NCI-H1694 (cell line): ENCODE measurements at regions not wholly inside any gene's neighbourhood (a gene's known extent, or its start where the extent isn't known, plus 50 kb on each side); places are given as distances from the start of the nearest gene placed in this dataset.
"Not testable (repeated sequence)": the region's sequence is repeated elsewhere in the genome, so short reads cannot be mapped to it uniquely, and the experiment has no call there.

Experiments
- DNase-seq: peaks from one replicate; lab custom pipeline; 2025; lab: John Stamatoyannopoulos, UW

- no peak for DNase-seq
These were observed 719.7 kb upstream of the CDH8 start for GRCh38 chr16:62755938-62756337.

DNA sequence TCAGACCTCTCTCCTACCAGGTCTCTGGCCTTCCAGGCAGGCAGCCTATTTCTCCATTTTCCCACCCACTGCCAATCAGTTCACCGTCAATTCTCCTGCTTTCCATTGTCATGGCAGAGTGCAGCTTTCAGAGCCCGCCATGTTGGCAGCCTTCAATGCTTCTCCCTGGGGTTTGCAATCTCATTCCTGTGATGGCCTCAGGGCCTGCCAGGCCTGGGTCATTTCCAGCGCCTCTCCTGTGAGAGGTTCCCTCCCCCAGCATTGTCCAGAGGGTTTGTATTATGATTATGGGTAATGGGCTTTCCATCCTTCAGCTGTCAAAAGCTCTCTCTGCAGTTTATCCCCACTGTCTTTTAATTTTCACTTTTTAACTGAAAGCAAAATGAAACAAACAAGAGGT lies 716.6 kb upstream of the CDH8 start:
- no peak for DNase-seq

DNA sequence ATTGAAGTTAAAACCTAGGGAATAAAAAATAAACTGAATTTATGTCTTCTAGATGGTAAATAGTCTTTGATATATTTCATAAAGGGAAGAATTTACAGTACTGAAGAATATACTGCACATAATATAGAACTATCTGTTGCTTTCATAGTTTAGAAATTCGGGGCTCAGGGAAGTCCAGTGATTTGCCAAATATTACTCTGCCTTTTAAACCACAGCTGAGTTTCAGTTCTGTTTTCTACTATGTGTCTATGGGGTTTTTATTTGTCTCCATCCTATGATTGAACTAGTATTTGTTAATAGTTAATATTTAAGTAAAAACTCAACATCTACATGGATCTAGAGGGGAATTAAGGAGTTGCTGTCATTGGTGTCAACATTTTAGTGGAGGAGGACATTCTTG lies 715.0 kb upstream of the CDH8 start:
- no peak for DNase-seq

GRCh38 chr16:62741692-62742091 lies 705.5 kb upstream of the CDH8 start:
- DNase-seq, result no peak

- no peak for DNase-seq
These were observed 702.6 kb upstream of the CDH8 start for GRCh38 chr16:62738666-62739460.

- DNase-seq, result no peak
These were observed 695.9 kb upstream of the CDH8 start for GRCh38 chr16:62732092-62732491.

DNA sequence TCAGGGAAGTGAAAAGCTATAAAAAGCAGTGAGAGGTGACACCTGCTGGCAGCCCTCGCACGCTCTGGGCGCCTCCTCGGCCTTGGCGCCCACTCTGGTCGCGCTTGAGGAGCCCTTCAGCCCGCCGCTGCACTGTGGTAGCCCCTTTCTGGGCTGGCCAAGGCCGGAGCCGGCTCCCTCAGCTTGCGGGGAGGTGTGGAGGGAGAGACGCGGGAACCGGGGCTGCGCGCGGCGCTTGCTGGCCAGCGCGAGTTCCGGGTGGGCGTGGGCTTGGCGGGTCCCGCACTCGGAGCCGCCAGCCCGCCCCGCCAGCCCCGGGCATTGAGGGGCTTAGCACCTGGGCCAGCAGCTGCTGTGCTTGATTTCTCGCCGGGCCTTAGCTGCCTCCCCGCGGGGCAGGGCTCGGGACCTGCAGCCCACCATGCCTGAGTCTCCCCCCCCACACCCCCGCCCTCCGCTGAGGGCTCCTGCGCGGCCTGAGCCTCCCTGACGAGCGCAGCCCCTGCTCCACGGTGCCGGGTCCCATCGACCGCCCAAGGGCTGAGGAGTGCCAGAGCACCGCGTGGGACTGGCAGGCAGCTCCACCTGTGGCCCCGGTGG lies 688.5 kb upstream of the CDH8 start:
- DNase-seq, result not testable (repeated sequence)

DNA sequence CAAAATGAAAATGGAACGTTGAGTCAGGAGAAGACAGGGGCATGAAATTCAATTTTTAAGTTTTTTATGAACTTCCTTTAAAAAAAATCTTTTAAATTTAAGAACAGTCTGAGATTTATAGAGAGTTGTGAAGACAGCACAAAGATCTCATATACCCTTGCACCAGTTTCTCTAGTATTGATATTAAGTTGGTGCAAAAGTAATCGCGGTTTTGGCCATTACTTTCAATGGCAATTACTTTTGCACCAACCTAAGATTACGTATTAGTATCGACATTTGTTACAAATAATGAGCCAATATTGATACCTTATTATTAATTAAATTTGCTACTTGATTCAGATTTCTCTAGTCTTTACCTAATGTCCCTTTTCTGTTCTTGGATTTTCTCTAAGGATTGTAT lies 684.4 kb upstream of the CDH8 start:
- DNase-seq, result no peak

DNA sequence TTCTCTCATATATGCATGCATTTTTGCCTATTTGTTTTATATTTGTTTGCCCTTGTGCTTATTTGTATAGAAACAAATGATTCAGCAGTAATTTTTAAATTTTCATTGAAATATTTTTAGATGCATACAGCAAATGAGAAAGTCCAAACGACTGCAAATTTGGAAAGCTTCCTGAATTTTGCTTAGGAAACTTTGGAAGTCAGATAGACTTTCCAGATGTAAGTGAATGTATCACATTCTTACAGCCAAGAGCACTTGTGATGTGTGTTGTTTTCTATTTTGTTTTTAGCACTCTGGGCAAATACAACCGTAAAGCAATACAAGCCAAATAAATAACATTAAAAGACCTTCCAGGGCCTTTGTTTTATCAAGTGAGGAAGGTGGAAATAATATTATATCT lies 680.8 kb upstream of the CDH8 start:
- DNase-seq, result no peak

DNA sequence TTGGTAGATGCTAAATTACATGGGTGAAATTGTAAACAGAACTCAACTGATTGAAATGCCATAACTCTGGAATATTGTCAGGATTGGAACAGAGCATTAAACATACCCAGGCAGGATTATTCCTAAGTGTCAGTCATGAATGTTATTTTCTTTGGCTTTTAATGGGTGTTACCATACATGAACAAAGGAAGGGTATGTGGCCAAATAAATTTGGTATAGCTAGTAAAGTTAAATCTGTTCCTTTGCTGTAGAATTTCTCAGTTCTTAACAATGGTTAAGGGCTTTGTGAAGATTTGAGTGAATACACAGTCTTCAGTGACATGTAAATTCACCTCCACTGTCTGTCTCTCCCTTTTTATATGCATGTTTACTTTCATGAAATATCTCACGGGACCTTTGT lies 679.5 kb upstream of the CDH8 start:
- no peak for DNase-seq

GRCh38 chr16:62712566-62712965 lies 676.3 kb upstream of the CDH8 start:
- DNase-seq, result no peak

- no peak for DNase-seq
These were observed 675.6 kb upstream of the CDH8 start for GRCh38 chr16:62711797-62712196.

GRCh38 chr16:62709794-62710193 lies 673.6 kb upstream of the CDH8 start:
- DNase-seq, result no peak

GRCh38 chr16:62701426-62701825 lies 665.2 kb upstream of the CDH8 start:
- no peak for DNase-seq

DNA sequence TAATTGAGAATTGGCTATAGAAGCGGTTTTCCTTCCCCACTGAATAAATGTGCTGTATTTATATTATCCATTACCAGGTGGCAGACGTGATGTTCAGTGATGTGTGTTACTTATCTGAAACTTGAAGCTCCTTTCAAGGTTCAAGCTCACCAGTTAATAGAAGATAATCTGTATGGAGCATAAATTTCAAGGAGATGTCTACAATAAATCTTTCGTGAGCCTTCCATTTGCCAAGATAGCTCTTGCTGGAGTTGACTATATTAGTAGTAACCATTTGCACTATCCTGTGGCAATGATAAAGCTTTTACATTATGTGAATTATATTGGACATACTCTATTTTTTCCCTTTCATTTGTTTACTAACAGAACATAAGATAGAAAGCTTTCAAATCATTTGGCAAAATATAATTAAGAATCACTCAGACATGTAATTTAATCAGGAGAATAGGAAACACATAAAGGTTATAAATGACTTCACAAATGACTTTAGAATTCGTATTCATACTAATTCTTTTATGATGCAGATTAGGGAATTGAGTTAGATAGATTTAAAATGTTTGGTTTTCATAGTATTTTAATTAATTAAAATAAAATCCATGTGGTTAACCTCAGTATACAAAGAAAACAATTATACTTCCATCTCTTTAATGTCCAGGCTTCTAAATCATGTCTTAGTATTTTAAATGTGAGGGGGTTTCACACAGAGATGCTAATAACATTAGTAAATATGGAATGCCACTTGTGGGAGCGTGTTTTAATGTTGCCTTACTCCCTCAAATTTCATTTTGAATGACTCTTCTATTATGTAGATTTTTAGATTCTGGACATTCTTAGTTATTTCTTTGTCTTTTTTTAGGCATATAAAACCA lies 664.4 kb upstream of the CDH8 start:
- DNase-seq, result no peak

DNA sequence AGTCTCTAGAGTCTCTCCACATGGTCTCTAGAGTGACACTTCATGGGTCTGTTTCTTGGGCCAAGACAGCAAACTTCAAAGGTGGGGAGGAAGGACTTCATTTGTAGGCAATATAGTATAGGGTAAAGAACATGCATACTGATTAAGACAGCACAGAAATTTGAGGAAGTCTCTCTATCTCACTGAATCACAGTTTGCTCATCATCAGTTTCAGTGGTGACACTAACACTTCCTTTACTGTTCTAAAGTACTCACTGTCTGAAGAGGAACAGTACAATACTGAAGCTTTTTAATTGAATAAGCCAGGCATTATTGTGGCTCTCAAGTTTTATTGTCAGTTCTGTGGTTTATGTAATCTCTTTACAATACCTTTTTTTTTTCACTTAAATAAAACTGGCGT lies 656.4 kb upstream of the CDH8 start:
- no peak for DNase-seq

- no peak for DNase-seq
These were observed 645.6 kb upstream of the CDH8 start for GRCh38 chr16:62681819-62682218.

DNA sequence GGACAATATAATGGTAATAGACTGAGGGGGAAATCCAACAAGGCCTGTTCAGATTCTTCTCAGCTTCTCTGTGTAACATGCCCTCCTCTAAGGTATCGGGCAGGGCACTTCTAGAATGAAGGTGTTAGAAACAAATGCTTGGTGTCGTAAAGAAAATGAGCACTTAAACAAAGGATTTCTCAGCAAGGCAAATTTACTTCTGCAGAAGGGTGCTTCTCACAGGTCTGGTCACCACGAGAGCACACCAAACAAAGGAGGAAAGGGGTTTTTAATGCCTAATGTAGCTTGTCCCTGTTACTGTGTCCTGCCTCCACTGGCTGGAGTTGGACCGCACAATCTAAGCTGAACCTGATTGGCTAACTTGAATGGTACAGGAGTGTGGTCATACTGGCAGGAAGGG lies 642.6 kb upstream of the CDH8 start:
- no peak for DNase-seq

- DNase-seq, result no peak
These were observed 640.1 kb upstream of the CDH8 start for GRCh38 chr16:62676306-62676705.

DNA sequence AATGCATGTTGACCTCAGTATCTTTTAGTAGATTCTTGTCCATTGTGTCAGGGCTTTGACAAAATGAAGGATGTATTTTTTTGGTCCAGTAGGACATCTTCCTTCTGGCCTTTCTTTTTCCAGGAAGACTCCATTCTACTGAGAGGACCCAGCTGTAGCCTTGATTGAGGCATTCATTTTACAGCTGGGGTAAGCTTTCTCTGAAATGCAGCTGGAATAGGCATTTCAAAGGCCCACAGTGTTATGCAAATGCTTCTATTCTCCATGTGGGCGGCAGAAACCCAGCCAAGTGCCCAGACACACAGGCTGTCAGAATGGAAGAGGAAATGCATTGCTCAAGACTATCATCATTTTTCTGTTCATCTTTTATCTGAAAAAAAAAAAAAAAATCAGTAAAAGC lies 629.0 kb upstream of the CDH8 start:
- DNase-seq, result no peak

- DNase-seq, result no peak
These were observed 628.3 kb upstream of the CDH8 start for GRCh38 chr16:62664566-62664965.

DNA sequence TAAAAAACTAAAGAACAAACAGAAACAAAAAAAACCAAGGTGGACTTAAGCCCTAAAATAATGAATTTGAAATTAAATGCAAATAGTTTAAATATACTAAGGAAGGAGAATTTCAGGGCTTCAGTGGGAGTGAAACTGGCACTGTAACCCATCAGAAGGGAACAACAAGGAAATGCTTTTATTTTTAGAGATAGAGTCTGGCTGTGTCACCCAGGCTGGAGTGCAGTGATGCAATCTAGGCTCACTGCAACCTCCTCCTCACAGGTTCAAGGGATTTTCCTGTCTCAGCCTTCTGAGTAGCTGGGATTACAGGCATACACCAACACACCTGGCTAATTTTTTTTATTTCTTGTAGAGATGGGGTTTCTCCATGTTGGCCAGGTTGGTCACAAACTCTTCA lies 625.2 kb upstream of the CDH8 start:
- DNase-seq, result no peak

GRCh38 chr16:62657116-62657515 lies 620.9 kb upstream of the CDH8 start:
- DNase-seq, result no peak
